ENCODE measurements at regions not wholly inside any gene's neighbourhood (a gene's known extent, or its start where the extent isn't known, plus 50 kb on each side); places are given as distances from the start of the nearest gene placed in this dataset.

- H3K9me3 ChIP-seq = no peaks in the 10 kb centered on the region
- no peak for DNase-seq
- intact Hi-C loops (cut with DNase I; ENCODE audit: low total_unique reads) = no loop called here
- H3K4me3 ChIP-seq = no peak overlapping the region
- TF ChIP-seq POLR2A (IDR thresholded peaks at IDR 0.05) = no peak
- no peaks in the 10 kb centered on the region for H3K36me3 ChIP-seq
- no peaks in the 10 kb centered on the region for H3K27me3 ChIP-seq
- H3K27ac ChIP-seq = no peak overlapping the region
- no peaks in the 10 kb centered on the region for H3K4me1 ChIP-seq
These were observed 737.5 kb downstream of the LIG4 start for GRCh38 chr13:107477772-107478379.

GRCh38 chr13:107475753-107476453, 739.4 kb downstream of the LIG4 start:
- DNase-seq = no peak
- H3K27me3 ChIP-seq = no peaks in the 10 kb centered on the region
- H3K9me3 ChIP-seq = no peaks in the 10 kb centered on the region
- intact Hi-C loops (cut with DNase I; ENCODE audit: low total_unique reads) = no loop called here
- H3K27ac ChIP-seq = no peak overlapping the region
- H3K36me3 ChIP-seq = no peaks in the 10 kb centered on the region
- TF ChIP-seq POLR2A (IDR thresholded peaks at IDR 0.05) (no peak), CTCF (IDR thresholded peaks at IDR 0.05) (no peak)
- no peak overlapping the region for H3K4me3 ChIP-seq
- H3K4me1 ChIP-seq = no peaks in the 10 kb centered on the region

- intact Hi-C loops (cut with DNase I; ENCODE audit: low total_unique reads) = no loop called here
- H3K27ac ChIP-seq = no peak overlapping the region
- H3K4me1 ChIP-seq = no peaks in the 10 kb centered on the region
- TF ChIP-seq CTCF (IDR thresholded peaks at IDR 0.05) = no peak
- no peak for TF ChIP-seq POLR2A (IDR thresholded peaks at IDR 0.05)
- no peak overlapping the region for H3K4me3 ChIP-seq
- no peaks in the 10 kb centered on the region for H3K36me3 ChIP-seq
- no peaks in the 10 kb centered on the region for H3K9me3 ChIP-seq
- H3K27me3 ChIP-seq = no peaks in the 10 kb centered on the region
- DNase-seq = no peak
These were observed 742.1 kb downstream of the LIG4 start for GRCh38 chr13:107473253-107473652.

- TF ChIP-seq POLR2A (IDR thresholded peaks at IDR 0.05) = no peak
- TF ChIP-seq CTCF (IDR thresholded peaks at IDR 0.05) = no peak
These were observed 748.8 kb downstream of the LIG4 start for GRCh38 chr13:107466326-107467099.

GRCh38 chr13:107462501-107462900, 752.8 kb downstream of the LIG4 start:
- TF ChIP-seq POLR2A (IDR thresholded peaks at IDR 0.05) = no peak
- Histone ChIP-seq H3K27ac (no peak overlapping the region), H3K9me3 (no peaks in the 10 kb centered on the region), H3K27me3 (no peaks in the 10 kb centered on the region), H3K36me3 (no peaks in the 10 kb centered on the region), H3K4me1 (no peaks in the 10 kb centered on the region), H3K4me3 (no peak overlapping the region)
- intact Hi-C loops (cut with DNase I; ENCODE audit: low total_unique reads) = no loop called here
- DNase-seq = no peak

More at GRCh38 chr13:107466326-107467099, 748.8 kb downstream of the LIG4 start:
- intact Hi-C loops (cut with DNase I; ENCODE audit: low total_unique reads) = no loop called here
- DNase-seq = no peak
- no peak overlapping the region for H3K27ac ChIP-seq
- no peak overlapping the region for H3K4me3 ChIP-seq
- no peaks in the 10 kb centered on the region for H3K9me3 ChIP-seq
- H3K36me3 ChIP-seq = no peaks in the 10 kb centered on the region
- no peaks in the 10 kb centered on the region for H3K4me1 ChIP-seq
- H3K27me3 ChIP-seq = no peaks in the 10 kb centered on the region

GRCh38 chr13:107461751-107462150, 753.6 kb downstream of the LIG4 start:
- Histone ChIP-seq H3K4me3 (no peak overlapping the region), H3K27ac (no peak overlapping the region), H3K9me3 (no peaks in the 10 kb centered on the region), H3K36me3 (no peaks in the 10 kb centered on the region), H3K27me3 (no peaks in the 10 kb centered on the region), H3K4me1 (no peaks in the 10 kb centered on the region)
- no peak for TF ChIP-seq POLR2A (IDR thresholded peaks at IDR 0.05)
- TF ChIP-seq CTCF (IDR thresholded peaks at IDR 0.05) = no peak
- no peak for DNase-seq
- intact Hi-C loops (cut with DNase I; ENCODE audit: low total_unique reads) = no loop called here
